ENCODE measurements at regions not wholly inside any gene's neighbourhood (a gene's known extent, or its start where the extent isn't known, plus 50 kb on each side); places are given as distances from the start of the nearest gene placed in this dataset.
A peak's percentile ranks its signal among the peaks of the same experiment; 100 is the strongest.
"Not testable (repeated sequence)": the region's sequence is repeated elsewhere in the genome, so short reads cannot be mapped to it uniquely, and the experiment has no call there.

DNA sequence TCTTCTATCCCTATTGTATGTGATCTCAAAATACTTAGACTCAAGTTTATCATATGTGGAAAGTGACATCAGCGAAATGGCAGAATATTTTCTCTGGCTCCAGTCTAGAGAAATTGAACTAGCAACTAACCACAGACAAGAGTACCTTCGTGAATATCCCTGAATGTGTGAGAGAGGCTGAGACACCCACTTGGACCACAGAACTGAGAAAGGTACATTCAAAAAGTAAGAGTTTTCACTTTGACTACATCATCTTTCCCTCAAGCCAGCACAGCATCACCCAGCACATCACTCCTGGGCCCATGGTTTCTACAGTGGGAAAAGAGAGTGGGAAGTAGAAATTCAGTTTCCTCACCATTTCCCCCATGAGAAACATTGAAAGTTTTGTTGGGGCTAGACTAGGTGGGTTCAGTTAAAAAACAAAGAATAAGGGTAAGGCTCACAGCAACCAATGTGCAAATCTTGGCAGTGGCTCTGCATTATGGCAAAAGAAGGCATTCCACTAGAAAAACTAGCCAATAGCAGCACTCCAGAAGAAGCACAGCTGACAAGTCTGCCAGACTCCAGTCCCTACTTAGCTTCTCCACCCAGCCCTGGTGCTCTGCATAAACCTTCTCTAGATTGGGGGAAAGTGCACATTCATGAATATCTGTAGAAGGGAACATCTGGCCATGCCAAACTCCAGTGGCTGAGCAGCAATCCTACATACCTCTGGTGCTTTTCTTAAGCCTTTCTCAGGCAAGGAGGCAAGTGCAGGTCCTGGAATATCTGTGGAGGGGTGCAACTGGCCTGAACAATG, 225.6 kb upstream of the VLDLR start:
- no peak for DNase-seq (ENCODE audit: low read depth)

GRCh38 chr9:2396622-2397285, 224.8 kb upstream of the VLDLR start:
- DNase-seq (ENCODE audit: low read depth): no peak

- DNase-seq (ENCODE audit: low read depth): not testable (repeated sequence)
Measured at GRCh38 chr9:2397875-2398274, 223.7 kb upstream of the VLDLR start.

DNA sequence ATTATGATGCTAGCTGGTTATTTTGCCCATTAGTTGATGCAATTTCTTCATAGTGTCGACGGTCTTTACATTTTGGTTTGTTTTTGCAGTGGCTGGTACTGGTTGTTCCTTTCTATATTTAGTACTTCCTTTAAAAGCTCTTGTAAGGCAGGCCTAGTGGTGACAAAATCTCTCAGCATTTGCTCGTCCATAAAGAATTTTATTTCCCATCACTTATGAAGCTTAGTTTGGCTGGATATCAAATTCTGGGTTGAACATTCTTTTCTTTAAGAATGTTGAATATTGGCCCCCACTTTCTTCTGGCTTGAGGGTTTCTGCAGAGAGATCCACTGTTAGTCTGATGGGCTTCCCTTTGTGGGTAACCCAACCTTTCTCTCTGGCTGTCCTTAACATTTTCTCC, 219.8 kb upstream of the VLDLR start:
- DNase-seq (ENCODE audit: low read depth): not testable (repeated sequence)

GRCh38 chr9:2403701-2404100, 217.9 kb upstream of the VLDLR start:
- DNase-seq (ENCODE audit: low read depth): no peak

GRCh38 chr9:2406252-2406651, 215.3 kb upstream of the VLDLR start:
- no peak for DNase-seq (ENCODE audit: low read depth)

GRCh38 chr9:2407450-2407849, 214.1 kb upstream of the VLDLR start:
- DNase-seq (ENCODE audit: low read depth): no peak

GRCh38 chr9:2411459-2412215, 209.9 kb upstream of the VLDLR start:
- DNase-seq (ENCODE audit: low read depth): no peak

DNA sequence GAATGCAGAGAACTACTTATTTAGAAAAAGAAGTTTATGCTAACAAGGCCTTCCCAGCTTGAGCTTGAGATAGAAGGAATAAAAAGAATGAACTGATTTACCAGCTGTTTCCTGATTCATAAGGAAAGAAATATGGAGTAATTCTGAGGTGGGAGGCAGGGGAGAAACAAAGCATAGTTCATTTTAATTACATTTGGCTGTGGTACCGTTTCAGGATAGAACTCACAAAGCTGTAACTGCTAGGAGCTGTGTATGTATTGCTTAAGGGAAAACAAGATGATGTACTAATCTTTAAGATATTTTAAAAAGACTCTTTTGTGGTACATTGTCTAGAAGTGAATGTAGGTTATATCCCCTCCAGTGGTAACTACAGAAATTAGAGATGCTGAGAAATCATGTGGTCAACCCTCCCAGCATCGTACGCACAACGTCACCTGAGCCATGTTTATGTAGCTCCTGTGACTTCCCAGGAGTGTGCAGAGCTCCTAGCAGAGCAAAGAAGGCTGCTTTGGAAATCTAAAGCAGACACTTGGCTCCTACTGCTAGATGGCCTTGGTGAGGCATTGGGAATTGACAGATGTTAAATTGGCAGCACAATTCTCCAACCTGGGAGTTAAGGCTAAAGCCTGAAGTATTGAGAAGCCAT, 208.3 kb upstream of the VLDLR start:
- DNase-seq (ENCODE audit: low read depth): peak; percentile 48

- no peak for DNase-seq (ENCODE audit: low read depth)
Measured at GRCh38 chr9:2414465-2414864, 207.1 kb upstream of the VLDLR start.

GRCh38 chr9:2415326-2415725, 206.3 kb upstream of the VLDLR start:
- DNase-seq (ENCODE audit: low read depth): no peak

DNA sequence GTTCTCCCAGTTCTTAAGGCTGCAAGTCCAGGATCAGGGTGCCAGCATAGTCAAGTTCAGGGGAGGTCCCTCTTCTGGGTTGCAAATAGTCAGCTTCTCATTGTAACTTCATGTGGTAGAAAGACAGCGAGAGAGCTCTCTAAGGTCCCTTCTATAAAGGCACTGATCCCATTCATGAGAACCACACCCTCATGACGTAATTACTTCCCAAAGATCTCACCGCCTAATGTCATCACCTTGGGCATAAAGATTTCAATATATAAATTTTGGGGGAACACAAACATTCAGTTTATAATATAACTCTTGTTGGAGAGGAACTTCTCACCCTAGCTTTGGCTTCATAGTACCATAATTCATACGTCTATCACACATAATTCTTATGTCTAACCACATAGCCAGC, 203.9 kb upstream of the VLDLR start:
- no peak for DNase-seq (ENCODE audit: low read depth)

- DNase-seq (ENCODE audit: low read depth): peak; percentile 66
Measured at GRCh38 chr9:2418619-2419018, 203.0 kb upstream of the VLDLR start.

DNA sequence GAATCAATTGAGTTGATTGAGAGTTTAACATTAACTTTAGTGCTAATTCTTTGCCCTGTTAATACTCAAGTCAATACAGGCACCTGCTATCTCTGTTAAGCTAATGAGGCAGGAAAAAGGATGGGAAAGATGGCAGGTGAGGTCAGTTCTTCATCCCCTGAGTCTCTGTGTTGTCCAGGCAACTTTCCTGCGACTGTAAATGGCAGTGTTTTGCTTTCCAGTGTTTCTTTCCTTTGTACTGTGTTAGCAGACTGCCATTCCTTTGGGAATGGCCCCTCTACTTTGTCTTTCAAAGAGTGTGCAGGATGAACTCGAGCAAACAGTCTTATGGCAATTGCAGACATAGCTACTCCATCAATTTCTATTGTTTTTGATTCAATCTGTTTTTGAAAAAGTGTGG, 202.2 kb upstream of the VLDLR start:
- DNase-seq (ENCODE audit: low read depth): no peak

DNA sequence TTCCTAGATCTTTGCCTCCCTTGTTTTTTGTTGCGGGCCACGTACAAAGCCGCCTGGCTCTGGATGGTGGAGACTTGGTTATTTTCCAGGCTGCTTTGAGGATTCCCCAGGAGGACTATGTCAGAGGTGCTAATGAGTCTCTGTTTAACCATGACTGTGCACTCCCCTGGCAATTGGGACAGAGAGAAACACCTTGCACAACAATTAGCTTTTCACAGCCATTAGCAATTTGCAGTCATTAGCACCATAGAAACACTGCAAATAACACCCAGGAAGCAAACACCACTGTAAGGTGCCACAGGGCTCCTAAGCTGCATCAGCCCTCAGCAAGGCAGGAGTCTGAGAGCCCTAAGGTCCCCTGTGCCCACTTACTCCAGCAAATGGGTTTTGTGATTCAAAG, 201.0 kb upstream of the VLDLR start:
- no peak for DNase-seq (ENCODE audit: low read depth)

DNA sequence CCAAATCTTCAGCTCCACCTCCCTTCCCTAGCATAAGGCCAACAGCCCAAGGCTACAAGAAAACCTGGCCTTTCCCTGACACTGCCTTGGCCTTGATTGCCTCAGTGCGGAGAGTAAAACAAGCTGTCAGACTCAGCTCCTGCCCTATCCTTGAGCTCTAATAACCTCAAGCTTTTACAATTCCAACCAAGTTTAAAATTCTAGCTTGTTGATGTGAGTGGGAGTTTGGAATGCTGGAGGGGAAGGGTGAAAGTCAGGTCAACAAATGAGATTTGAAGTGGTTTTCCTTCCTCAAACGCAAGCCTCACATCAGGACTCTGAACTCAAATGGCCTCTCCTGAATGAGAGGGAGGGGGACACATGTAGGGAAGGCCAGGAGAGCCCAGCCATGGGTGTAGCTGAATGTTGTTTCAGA, 197.0 kb upstream of the VLDLR start:
- no peak for DNase-seq (ENCODE audit: low read depth)

DNA sequence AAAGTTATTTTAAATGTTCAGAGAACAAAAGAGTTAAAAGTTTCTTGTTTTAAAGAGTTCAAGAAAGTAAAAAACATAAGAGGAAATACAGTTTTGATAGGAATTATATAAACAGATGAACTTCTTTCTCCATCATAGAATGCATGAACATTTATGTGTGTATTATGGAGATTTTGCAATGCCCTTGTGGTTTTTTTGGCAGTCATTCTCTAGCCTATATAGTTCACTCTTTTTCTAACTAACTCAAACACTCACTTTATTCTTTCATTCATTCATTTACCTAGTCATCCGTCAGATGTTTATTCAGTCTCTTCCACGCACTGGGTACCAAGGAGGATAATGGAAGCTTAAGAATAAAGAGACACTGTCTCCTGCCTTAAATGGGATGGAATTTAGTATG, 195.9 kb upstream of the VLDLR start:
- DNase-seq (ENCODE audit: low read depth): no peak

GRCh38 chr9:2427120-2427891, 194.3 kb upstream of the VLDLR start:
- no peak for DNase-seq (ENCODE audit: low read depth)

GRCh38 chr9:2439957-2440356, 181.6 kb upstream of the VLDLR start:
- DNase-seq (ENCODE audit: low read depth): no peak

- DNase-seq (ENCODE audit: low read depth): not testable (repeated sequence)
Measured at GRCh38 chr9:2443933-2444332, 177.7 kb upstream of the VLDLR start.

GRCh38 chr9:2448193-2448738, 173.3 kb upstream of the VLDLR start:
- no peak for DNase-seq (ENCODE audit: low read depth)
